ELF-1 (cell line): ENCODE measurements at regions not wholly inside any gene's neighbourhood (a gene's known extent, or its start where the extent isn't known, plus 50 kb on each side); places are given as distances from the start of the nearest gene placed in this dataset.
"Not testable (repeated sequence)": the region's sequence is repeated elsewhere in the genome, so short reads cannot be mapped to it uniquely, and the experiment has no call there.

Experiments
- DNase-seq: peaks from one replicate; pipeline ENCODE4 v3.0.0-alpha.2; 2016; ENCODE audit warnings: low read depth, low spot score

DNA sequence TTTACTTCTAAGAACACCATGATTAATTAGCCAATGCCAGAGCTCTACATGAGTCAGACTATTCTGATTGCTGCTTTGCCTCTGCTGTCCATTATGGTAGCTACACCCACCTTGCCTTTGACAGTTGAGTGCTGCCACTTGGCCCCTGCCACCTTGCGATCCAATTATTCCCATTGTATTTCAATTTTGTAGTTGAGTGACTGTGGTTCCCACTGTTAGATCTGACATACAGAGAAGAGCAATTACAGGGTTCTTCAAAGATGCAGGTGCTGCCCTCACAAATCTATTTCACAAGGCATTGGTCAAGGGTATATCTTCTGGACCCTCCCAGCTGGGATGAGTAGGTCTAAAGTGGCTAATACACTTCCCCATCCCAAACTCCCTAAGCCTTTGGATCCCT is 161.1 kb downstream of the EPM2A start:
- not testable (repeated sequence) for DNase-seq
